ENCODE measurements at regions not wholly inside any gene's neighbourhood (a gene's known extent, or its start where the extent isn't known, plus 50 kb on each side); places are given as distances from the start of the nearest gene placed in this dataset.

DNA sequence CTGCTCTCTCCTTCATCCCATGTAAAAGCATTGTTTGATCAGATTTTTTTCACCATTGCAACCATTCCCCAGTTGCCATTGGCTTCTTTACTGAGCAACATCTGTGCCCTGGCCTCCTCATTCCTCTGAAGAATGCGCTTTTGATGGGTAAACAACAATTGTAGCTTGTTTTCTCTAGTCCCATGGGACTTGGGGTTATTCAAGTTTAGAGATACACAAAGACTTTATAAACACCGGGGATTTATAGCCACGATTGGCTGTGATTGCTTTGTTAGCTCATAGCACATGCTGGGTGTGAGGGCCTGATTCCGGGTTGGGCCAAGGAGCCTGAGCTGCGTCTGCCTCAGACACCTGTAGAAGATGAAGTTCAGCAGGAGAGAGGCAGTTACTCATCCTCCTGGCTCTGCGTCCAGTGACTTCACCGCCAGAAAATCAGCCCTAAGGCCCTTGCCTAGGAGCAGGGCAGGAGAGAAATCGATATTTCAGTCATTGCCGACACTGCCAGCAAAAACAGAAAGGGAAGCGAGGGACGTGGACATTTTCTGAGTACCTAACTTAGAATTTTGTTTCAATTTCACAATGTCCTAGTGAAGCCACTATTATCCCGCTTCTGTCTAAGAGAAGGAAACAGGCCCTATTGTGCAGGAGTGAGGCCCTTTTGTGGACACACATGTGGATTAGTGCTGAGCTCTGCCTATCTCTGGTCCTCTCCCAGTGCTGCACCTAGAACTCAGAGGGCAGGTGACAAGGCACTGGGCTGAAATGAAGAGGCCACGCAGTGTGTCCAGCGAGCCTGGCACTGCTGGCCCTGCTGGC lies 159.8 kb upstream of the USP24 start:
- no peak for DNase-seq

- no peak for DNase-seq
Measured at GRCh38 chr1:55374216-55374615, 159.1 kb upstream of the USP24 start.

DNA sequence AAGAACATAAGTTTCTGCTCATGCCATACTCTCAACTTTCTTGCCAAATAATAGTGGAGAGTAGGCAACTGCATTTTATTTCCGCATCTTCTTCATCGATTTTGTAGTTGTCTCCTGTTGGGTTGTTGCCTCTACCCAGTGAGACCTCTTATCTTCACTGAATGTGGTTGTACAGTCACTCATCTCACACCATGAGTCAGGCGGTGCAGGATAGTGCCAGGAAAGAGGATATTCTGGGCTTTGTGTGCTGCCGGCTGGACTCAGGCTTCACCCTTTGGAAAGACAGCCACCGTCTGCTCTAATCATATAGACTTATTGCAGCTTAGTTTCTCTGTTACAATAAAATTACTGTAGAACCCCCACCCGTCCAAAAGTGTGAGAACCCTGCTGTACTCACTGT lies 154.3 kb upstream of the USP24 start:
- no peak for DNase-seq

DNA sequence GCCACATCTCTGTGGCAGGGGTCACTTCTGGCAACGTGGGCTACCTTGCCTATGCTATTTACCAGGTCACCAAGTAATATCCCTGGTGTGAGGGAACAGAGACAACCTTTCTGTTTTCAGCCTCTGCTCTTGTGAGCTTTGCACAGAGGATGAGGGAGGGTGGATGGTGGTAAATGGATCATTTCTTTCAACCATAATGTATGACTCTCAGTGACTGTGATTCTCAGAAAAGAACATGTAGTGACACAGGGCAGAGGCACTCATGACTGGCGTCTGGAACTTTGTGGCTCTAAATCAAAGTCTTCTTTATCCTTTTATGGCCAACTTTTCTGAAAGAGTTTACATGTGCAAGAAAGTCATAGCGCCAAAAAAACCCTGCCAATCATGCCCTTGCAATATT lies 153.5 kb upstream of the USP24 start:
- no peak for DNase-seq

DNA sequence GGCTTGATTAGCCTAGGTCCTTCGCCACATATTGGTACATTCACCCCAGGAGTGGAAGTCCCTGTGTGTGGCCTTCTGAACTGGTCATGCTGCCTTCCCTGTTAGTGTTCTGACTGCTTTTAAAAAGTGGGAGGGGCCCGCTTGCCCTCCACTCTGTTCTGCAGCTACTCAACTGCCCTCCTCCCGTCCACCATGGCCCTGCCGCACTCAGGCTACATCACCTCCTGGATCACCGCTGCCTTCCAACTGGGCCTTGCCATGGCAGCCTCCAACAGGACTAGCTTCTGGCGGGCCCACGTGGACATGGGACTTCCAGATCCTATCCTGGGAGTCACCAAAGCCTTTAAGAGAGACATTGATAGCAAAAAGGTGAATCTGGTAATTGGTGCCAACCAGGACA lies 152.1 kb upstream of the USP24 start:
- DNase-seq = no peak

- no peak for DNase-seq
Measured at GRCh38 chr1:55364216-55364615, 149.1 kb upstream of the USP24 start.

DNA sequence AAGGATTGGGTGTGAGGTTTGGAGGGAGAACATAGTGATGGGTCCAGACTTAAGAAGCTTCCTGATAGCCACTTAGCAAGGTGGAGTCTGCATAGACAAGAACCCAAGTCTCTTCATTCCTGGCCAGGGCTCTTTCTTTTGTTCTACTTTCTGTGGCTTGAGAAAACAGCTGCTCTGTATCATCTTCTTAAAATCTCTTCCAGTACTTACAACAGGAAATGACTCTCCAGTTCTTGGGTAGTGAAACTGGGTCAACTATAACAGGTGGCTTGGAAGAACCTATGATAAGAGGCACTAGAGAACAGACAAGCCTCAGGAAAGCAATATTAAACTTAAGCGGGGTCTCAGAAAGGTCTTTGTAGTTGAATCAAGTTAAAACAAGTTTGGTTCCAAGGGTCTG lies 148.1 kb upstream of the USP24 start:
- no peak for DNase-seq

- DNase-seq = no peak
Measured at GRCh38 chr1:55362558-55362957, 147.4 kb upstream of the USP24 start.

DNA sequence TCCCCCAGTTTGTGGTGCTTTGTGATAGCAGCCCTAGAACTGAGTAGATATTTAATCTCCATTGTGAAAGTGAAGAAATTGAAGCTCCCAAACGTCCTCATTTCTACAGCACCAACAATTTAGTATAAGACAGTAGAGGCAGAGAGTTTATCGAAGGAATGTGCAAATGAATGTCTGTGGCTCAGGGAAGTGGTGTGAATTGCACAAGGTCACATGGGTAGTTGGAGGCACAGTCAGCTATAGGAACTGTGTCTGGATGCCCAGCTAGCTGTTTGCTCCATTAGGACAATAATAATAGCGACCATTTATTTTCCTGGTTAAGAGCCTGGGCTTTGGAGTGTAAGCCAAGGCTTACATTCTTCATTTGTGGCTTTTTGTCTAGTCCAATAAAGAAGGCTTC lies 144.4 kb upstream of the USP24 start:
- DNase-seq = no peak

GRCh38 chr1:55358581-55358980 lies 143.4 kb upstream of the USP24 start:
- DNase-seq = no peak

DNA sequence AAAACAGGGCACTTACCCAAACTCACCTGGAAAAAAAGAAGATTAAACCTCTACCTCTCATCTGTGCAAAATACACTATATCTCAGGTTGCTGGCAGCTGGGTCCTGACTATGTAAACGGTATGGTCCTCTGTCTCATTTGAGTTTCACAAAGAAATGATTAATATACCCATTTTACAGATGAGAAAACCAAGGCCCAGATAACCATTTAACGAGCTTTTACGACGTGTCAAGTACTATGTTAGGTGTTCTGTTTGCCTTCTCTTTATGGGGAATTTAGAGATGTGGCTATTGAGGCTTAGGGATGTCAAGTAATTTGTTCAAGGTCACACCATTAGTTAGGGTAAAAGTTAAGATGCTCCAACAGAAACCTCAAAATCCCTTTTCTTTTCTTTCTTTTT lies 140.4 kb upstream of the USP24 start:
- no peak for DNase-seq

DNA sequence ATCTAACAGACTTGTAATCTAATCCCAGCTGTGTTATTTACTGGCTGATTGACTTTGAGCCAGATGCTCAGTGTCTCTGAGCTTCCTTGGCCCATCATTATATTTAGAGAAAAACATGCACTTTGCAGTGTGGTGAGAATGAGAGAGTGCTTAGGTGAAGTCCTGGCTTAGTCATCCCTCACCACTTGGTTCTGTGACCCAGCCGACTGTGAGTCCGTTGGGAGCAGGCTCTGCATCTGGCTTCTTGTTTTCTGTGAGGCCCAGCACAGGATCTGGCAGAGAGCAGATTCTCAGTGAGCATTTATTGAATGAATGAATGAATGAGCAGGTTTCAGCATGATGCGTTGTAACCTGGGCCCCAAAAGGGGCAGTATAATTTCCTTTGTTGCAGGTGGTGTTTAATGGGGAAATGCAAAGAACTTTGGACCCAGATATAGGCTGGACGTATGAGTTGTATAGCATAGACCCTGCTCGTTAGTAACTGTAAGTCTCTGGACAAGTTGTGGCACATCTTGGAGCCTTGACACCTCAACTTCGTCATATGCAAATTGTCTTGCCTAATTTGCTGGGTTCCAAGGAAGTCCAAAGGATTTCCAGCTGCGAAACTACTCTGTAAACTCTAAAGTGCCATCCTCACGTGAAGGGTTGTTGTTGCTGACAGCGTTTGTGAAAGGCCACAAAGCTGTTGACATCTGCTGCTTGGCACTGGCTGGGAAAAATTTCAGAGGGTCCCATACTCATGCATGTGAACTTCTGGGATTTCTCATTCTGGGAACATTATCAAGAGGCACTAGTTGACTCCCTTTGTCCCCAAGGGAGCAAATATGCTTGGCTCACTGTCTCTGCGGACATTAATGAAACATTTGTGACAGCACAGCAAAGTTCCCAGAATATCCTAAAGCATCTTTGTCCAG lies 138.8 kb upstream of the USP24 start:
- DNase-seq = no peak

- no peak for DNase-seq
Measured at GRCh38 chr1:55352811-55353180, 137.6 kb upstream of the USP24 start.

GRCh38 chr1:55352080-55352810 lies 137.1 kb upstream of the USP24 start:
- no peak for DNase-seq

- no peak for DNase-seq
Measured at GRCh38 chr1:55348356-55348755, 133.2 kb upstream of the USP24 start.

- DNase-seq = no peak
Measured at GRCh38 chr1:55347866-55348265, 132.7 kb upstream of the USP24 start.

- DNase-seq = no peak
Measured at GRCh38 chr1:55347041-55347440, 131.9 kb upstream of the USP24 start.

DNA sequence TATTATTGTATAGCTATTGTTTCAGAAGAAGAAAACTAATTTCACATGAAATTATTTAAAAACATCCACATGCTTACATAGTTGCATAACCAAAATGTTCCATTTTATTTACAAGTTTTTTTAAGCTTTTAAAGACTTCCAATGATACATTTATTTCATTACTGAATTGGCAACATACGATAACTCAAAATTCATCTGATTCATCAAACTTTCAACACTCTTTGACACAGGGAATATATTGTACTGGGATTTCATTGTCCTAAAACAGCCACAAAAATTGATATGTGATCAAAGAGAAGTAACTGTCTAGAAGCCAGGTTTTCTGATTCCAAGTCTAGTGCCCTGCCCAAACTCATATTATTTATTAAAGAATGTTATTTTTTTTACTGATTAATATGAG lies 131.4 kb upstream of the USP24 start:
- DNase-seq = no peak

GRCh38 chr1:55339681-55340080 lies 124.5 kb upstream of the USP24 start:
- no peak for DNase-seq

- no peak for DNase-seq
Measured at GRCh38 chr1:55338448-55338820, 123.3 kb upstream of the USP24 start.

- no peak for DNase-seq
Measured at GRCh38 chr1:55337801-55338447, 122.8 kb upstream of the USP24 start.

- no peak for DNase-seq
Measured at GRCh38 chr1:55334797-55335196, 119.6 kb upstream of the USP24 start.

- DNase-seq = no peak
Measured at GRCh38 chr1:55334160-55334559, 119.0 kb upstream of the USP24 start.
